ENCODE measurements at regions not wholly inside any gene's neighbourhood (a gene's known extent, or its start where the extent isn't known, plus 50 kb on each side); places are given as distances from the start of the nearest gene placed in this dataset.

- TF ChIP-seq CTCF (conservative IDR thresholded peaks at IDR 0.05; ENCODE audit: low read depth in 2 of 2) (no peak), POLR2AphosphoS5 (IDR thresholded peaks at IDR 0.05; ENCODE audit: low read depth) (no peak), CREB1 (CRISPR knock-in tag; IDR thresholded peaks at IDR 0.05; ENCODE audit: low read depth) (no peak), EZH2phosphoT487 (IDR thresholded peaks at IDR 0.05; ENCODE audit: unreplicated experiment) (no peak), ZNF331 (CRISPR knock-in tag; IDR thresholded peaks at IDR 0.05; ENCODE audit: low read depth) (no peak), JUNB (IDR thresholded peaks at IDR 0.05; ENCODE audit: unreplicated experiment) (no peak)
Measured at GRCh38 chr13:105311094-105311493, 1224.4 kb downstream of the EFNB2 start.

Measured in GM23338 (cell line).